CD14-positive monocyte (primary cell): ENCODE measurements at regions not wholly inside any gene's neighbourhood (a gene's known extent, or its start where the extent isn't known, plus 50 kb on each side); places are given as distances from the start of the nearest gene placed in this dataset.

Experiments
- DNase-seq, 3 donors: peaks; one replicate each; pipeline ENCODE4 v3.0.0-alpha.2; 2011 to 2022
- H2AFZ ChIP-seq: 2 replicates; pipeline ENCODE4 v1.6.0; 2012; ENCODE audit warnings: mild to moderate bottlenecking, low read depth, low read length, inconsistent platforms; ENCODE audit not compliant: insufficient read depth, poor library complexity, severe bottlenecking
- H3K27ac ChIP-seq, 2 donors: 1 replicate in 1 of 2; 2 replicates in 1 of 2; pipeline ENCODE4 v1.5.1; 2012 to 2013; ENCODE audit warnings: low read length in 2 of 2, control low read depth in 1 of 2, inconsistent platforms in 1 of 2, low read depth in 1 of 2, mild to moderate bottlenecking in 1 of 2
- H3K27me3 ChIP-seq, 2 donors: one replicate each; pipeline versions ENCODE4 v1.6.0 to v1.6.1; 2011 to 2013; ENCODE audit warnings: low read length in 2 of 2; ENCODE audit not compliant: control insufficient read depth in 2 of 2, insufficient read depth in 2 of 2
- H3K36me3 ChIP-seq, 2 donors: replicated peaks in 1 of 2; 1 replicate in 1 of 2; 2 replicates in 1 of 2; pipeline versions ENCODE4 v1.5.1 to v1.6.1; 2012 to 2013; ENCODE audit warnings: low read length in 2 of 2, control low read depth in 1 of 2, inconsistent platforms in 1 of 2, mild to moderate bottlenecking in 1 of 2; ENCODE audit not compliant: insufficient read depth in 2 of 2, control insufficient read depth in 1 of 2
- H3K4me1 ChIP-seq, 2 donors: 1 replicate in 1 of 2; 2 replicates in 1 of 2; pipeline versions ENCODE4 v1.5.1 to v1.6.1; 2012 to 2013; ENCODE audit warnings: low read length in 2 of 2, control low read depth in 1 of 2, inconsistent platforms in 1 of 2, mild to moderate bottlenecking in 1 of 2, moderate library complexity in 1 of 2; ENCODE audit not compliant: insufficient read depth in 2 of 2, control insufficient read depth in 1 of 2
- H3K4me2 ChIP-seq: replicated peaks from 2 replicates; pipeline ENCODE3; 2012; ENCODE audit warnings: low read length, moderate library complexity, mild to moderate bottlenecking; ENCODE audit not compliant: poor library complexity, severe bottlenecking; ENCODE audit errors: extremely low read depth
- H3K4me3 ChIP-seq, 3 experiments: fragments of 200-600 bp in 1 of 3; sonication (generic) in 1 of 3; replicated peaks in 1 of 3; 1 replicate in 2 of 3; 2 replicates in 1 of 3; pipeline ENCODE4 v1.5.1; 2011 to 2013; ENCODE audit warnings: low read length in 3 of 3, mild to moderate bottlenecking in 3 of 3, control low read depth in 2 of 3, low read depth in 2 of 3, inconsistent platforms in 1 of 3, moderate library complexity in 1 of 3
- H3K79me2 ChIP-seq: 2 replicates; pipeline ENCODE4 v1.6.0; 2012; ENCODE audit warnings: mild to moderate bottlenecking, control low read depth, inconsistent platforms, low read length, moderate library complexity; ENCODE audit not compliant: insufficient read depth
- H3K9ac ChIP-seq: 2 replicates; pipeline ENCODE4 v1.6.0; 2017; ENCODE audit warnings: low read length, mild to moderate bottlenecking; ENCODE audit not compliant: insufficient read depth, poor library complexity, severe bottlenecking
- H3K9me3 ChIP-seq, 2 donors: replicated peaks in 1 of 2; 1 replicate in 1 of 2; 2 replicates in 1 of 2; pipeline versions ENCODE4 v1.5.1 to v1.6.1; 2012 to 2013; ENCODE audit warnings: low read length in 2 of 2, control low read depth in 1 of 2; ENCODE audit not compliant: control insufficient read depth in 1 of 2, insufficient read depth in 1 of 2
- H4K20me1 ChIP-seq: 2 replicates; pipeline ENCODE4 v1.6.0; 2012; ENCODE audit warnings: mild to moderate bottlenecking, low read length, control low read depth, moderate library complexity; ENCODE audit not compliant: insufficient read depth
- H3K27ac Mint-ChIP-seq, 7 donors: one replicate each; pipeline ENCODE4 v1.8.0; 2020; ENCODE audit warnings: mild to moderate bottlenecking in 7 of 7, mixed read lengths in 7 of 7, moderate library complexity in 6 of 7, inconsistent platforms in 2 of 7
- H3K27me3 Mint-ChIP-seq, 3 donors: one replicate each; pipeline ENCODE4 v1.8.0; 2021 to 2022; ENCODE audit warnings: low read depth in 3 of 3, mild to moderate bottlenecking in 3 of 3, mixed read lengths in 3 of 3, moderate library complexity in 3 of 3, inconsistent platforms in 1 of 3
- H3K36me3 Mint-ChIP-seq, 2 donors: one replicate each; pipeline ENCODE4 v1.8.0; 2020; ENCODE audit warnings: mixed read lengths in 2 of 2, inconsistent platforms in 1 of 2, mild to moderate bottlenecking in 1 of 2
- H3K4me1 Mint-ChIP-seq: one replicate; pipeline ENCODE4 v1.8.0; 2020; ENCODE audit warnings: mild to moderate bottlenecking, mixed read lengths
- H3K4me3 Mint-ChIP-seq, 2 donors: one replicate each; pipeline ENCODE4 v1.8.0; 2020; ENCODE audit warnings: mild to moderate bottlenecking in 2 of 2, mixed read lengths in 2 of 2, moderate library complexity in 1 of 2
- H3K9me3 Mint-ChIP-seq, 7 donors: one replicate each; pipeline ENCODE4 v1.8.0; 2020 to 2022; ENCODE audit warnings: mixed read lengths in 7 of 7, mild to moderate bottlenecking in 6 of 7, moderate library complexity in 6 of 7, inconsistent platforms in 2 of 7
- CTCF ChIP-seq: fragments of 200-600 bp; IDR thresholded peaks from one replicate; pipeline ENCODE4 v1.8.0; 2022; ENCODE audit warnings: antibody characterized with exemption, mild to moderate bottlenecking
- WGBS: methylation state at CpG from one replicate; pipeline ENCODE4 v1.1.5; 2013; ENCODE audit warnings: missing lambda C conversion rate; ENCODE audit not compliant: insufficient coverage; 5-methylcytosine and 5-hydroxymethylcytosine counted together
- intact Hi-C, 2 donors: fragments of 100-400 bp; cut with micrococcal nuclease; formaldehyde crosslinking; loops; one replicate each; pipeline versions ENCODE4 v1.15.0 to v1.15.1; 2023

DNA sequence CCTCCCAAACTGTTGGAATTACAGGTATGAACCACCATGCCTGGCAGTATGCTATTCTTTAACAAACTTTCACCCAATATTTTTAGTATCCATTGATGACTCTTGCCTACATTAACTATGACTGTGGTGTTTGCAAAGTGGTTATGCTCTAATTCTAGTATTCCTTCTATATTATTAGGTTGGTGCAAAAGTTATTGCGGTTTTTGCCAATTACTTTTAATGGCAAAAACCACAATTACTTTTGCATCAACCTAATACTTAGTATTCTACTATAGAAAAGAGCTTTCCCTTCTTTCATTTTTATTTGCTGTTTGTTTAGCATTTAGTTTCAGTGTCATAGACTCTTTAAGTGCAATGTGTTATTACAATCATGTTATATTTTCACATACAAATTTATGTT is 760.6 kb downstream of the NR2F2 start:
- intact Hi-C loops: no loop called here
- Histone ChIP-seq H3K4me3 (no peak overlapping the region), H3K79me2 (no peaks in the 10 kb centered on the region), H3K27me3 (no peaks in the 10 kb centered on the region), H3K4me2 (no peak overlapping the region), H3K27ac (no peak overlapping the region), H3K4me1 (no peaks in the 10 kb centered on the region), H3K9me3 (no peaks in the 10 kb centered on the region), H3K36me3 (no peaks in the 10 kb centered on the region), H2AFZ (no peak overlapping the region), H4K20me1 (no peaks in the 10 kb centered on the region), H3K9ac (no peak overlapping the region)
- peaks cover 0 to 5% (median 0%) of the 10 kb centered on the region in 7 donors for H3K9me3 Mint-ChIP-seq
- no peak for DNase-seq
- H3K4me3 Mint-ChIP-seq: no peak overlapping the region
- H3K4me1 Mint-ChIP-seq: no peaks in the 10 kb centered on the region
- TF ChIP-seq CTCF: no peak
- no CpG with 5 or more reads among the region's 1 CpG for WGBS
- no peak overlapping the region for H3K27ac Mint-ChIP-seq
- H3K36me3 Mint-ChIP-seq: no peaks in the 10 kb centered on the region
- H3K27me3 Mint-ChIP-seq: peaks cover 0 to 5% (median 3%) of the 10 kb centered on the region in 3 donors

DNA sequence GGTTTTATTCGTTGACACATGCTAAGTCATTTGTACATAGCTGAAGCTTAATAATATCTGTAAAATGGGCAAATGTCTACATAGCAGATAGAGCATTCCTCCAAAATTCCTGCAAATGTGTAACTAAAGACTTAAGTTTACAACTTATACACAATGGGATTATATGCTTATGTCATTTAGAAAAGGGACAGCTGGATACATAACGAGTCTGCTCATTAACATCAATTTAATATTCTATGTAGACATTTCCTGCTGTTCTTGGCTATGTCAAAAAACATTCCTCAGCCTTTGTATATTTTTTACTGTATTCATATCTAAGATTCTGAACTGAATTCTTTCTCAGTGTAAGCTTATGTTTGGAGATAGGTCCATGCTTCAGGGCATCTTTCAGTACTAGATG is 762.2 kb downstream of the NR2F2 start:
- Histone ChIP-seq H3K9me3 (no peaks in the 10 kb centered on the region), H3K36me3 (no peaks in the 10 kb centered on the region), H3K27me3 (no peaks in the 10 kb centered on the region), H3K4me1 (no peaks in the 10 kb centered on the region), H3K27ac (no peak overlapping the region), H2AFZ (no peak overlapping the region), H3K79me2 (no peaks in the 10 kb centered on the region), H3K4me2 (no peak overlapping the region), H3K4me3 (no peak overlapping the region), H3K9ac (no peak overlapping the region), H4K20me1 (no peaks in the 10 kb centered on the region)
- no peaks in the 10 kb centered on the region for H3K36me3 Mint-ChIP-seq
- no peak for DNase-seq
- H3K4me1 Mint-ChIP-seq: no peaks in the 10 kb centered on the region
- WGBS: no CpG with 5 or more reads among the region's 2 CpGs
- H3K9me3 Mint-ChIP-seq: peaks cover 0 to 5% (median 0%) of the 10 kb centered on the region in 7 donors
- intact Hi-C loops: no loop called here
- H3K4me3 Mint-ChIP-seq: no peak overlapping the region
- no peak for TF ChIP-seq CTCF
- peaks cover 0 to 5% (median 0%) of the 10 kb centered on the region in 3 donors for H3K27me3 Mint-ChIP-seq
- H3K27ac Mint-ChIP-seq: no peak overlapping the region
